Activated naive CD8-positive, alpha-beta T cell treated with anti-CD3 and anti-CD28 coated beads, Interleukin-2, amount 10 ng/mL, durations not matched to agents 7 days and 5 days (primary cell): ENCODE measurements at regions not wholly inside any gene's neighbourhood (a gene's known extent, or its start where the extent isn't known, plus 50 kb on each side); places are given as distances from the start of the nearest gene placed in this dataset.

Source experiments
- ATAC-seq: fragments of 150-1000 bp; cut with Tn5 transposase; one replicate; pipeline ENCODE4 v1.10.0; 2021; ENCODE audit warnings: low read depth, moderate library complexity
- POLR2A ChIA-PET: fragments of 350-600 bp; sonication (Branson Sonifier 250); formaldehyde crosslinking; loops from one replicate; lab custom pipeline; 2021; ENCODE audit warnings: antibody characterized with exemption; lab: Charles Lee
- DNase-seq: peaks from one replicate; pipeline ENCODE4 v3.0.0; 2021
- H3K27ac Mint-ChIP-seq: one replicate; pipeline ENCODE4 v1.8.0; 2022; ENCODE audit warnings: mild to moderate bottlenecking, mixed read lengths
- H3K27me3 Mint-ChIP-seq: one replicate; pipeline ENCODE4 v1.8.0; 2022; ENCODE audit warnings: mild to moderate bottlenecking, moderate library complexity, mixed read lengths
- H3K36me3 Mint-ChIP-seq: one replicate; pipeline ENCODE4 v1.8.0; 2021; ENCODE audit warnings: mild to moderate bottlenecking, mixed read lengths
- H3K4me1 Mint-ChIP-seq: one replicate; pipeline ENCODE4 v1.8.0; 2021; ENCODE audit warnings: mixed read lengths
- H3K4me3 Mint-ChIP-seq: one replicate; pipeline ENCODE4 v1.8.0; 2022; ENCODE audit warnings: mild to moderate bottlenecking, moderate library complexity, mixed read lengths
- H3K9me3 Mint-ChIP-seq: one replicate; pipeline ENCODE4 v1.8.0; 2021; ENCODE audit warnings: mixed read lengths

GRCh38 chr14:62213516-62213915 is 451.3 kb downstream of the SNAPC1 start:
- Mint-ChIP-seq H3K9me3 (no peaks in the 10 kb centered on the region), H3K4me3 (no peak overlapping the region), H3K36me3 (no peaks in the 10 kb centered on the region), H3K27ac (no peak overlapping the region), H3K4me1 (no peaks in the 10 kb centered on the region), H3K27me3 (no peaks in the 10 kb centered on the region)
- DNase-seq (no peak), ATAC-seq (no peak)
- POLR2A ChIA-PET = no interaction called here

GRCh38 chr14:62216121-62216520 is 453.9 kb downstream of the SNAPC1 start:
- Mint-ChIP-seq H3K9me3 (no peaks in the 10 kb centered on the region), H3K36me3 (no peaks in the 10 kb centered on the region), H3K27ac (no peak overlapping the region), H3K4me3 (no peak overlapping the region), H3K4me1 (no peaks in the 10 kb centered on the region), H3K27me3 (no peaks in the 10 kb centered on the region)
- POLR2A ChIA-PET = no interaction called here
- no peak for DNase-seq
- no peak for ATAC-seq

GRCh38 chr14:62234849-62235248 is 472.6 kb downstream of the SNAPC1 start:
- DNase-seq = no peak
- Mint-ChIP-seq H3K9me3 (peaks cover 11% of the 10 kb centered on the region), H3K4me3 (no peak overlapping the region), H3K27ac (no peak overlapping the region), H3K36me3 (no peaks in the 10 kb centered on the region), H3K4me1 (no peaks in the 10 kb centered on the region), H3K27me3 (no peaks in the 10 kb centered on the region)
- POLR2A ChIA-PET = no interaction called here
- ATAC-seq = no peak

GRCh38 chr14:62244221-62244620 is 482.0 kb downstream of the SNAPC1 start:
- H3K4me3 Mint-ChIP-seq = no peak overlapping the region
- H3K9me3 Mint-ChIP-seq = peaks cover 2% of the 10 kb centered on the region
- no peak for ATAC-seq
- DNase-seq = no peak
- no peaks in the 10 kb centered on the region for H3K36me3 Mint-ChIP-seq
- H3K27me3 Mint-ChIP-seq = peaks cover 2% of the 10 kb centered on the region
- H3K4me1 Mint-ChIP-seq = no peaks in the 10 kb centered on the region
- POLR2A ChIA-PET = no interaction called here
- no peak overlapping the region for H3K27ac Mint-ChIP-seq

GRCh38 chr14:62247266-62247665 is 485.0 kb downstream of the SNAPC1 start:
- Mint-ChIP-seq H3K27me3 (peaks cover 2% of the 10 kb centered on the region), H3K9me3 (peaks cover 2% of the 10 kb centered on the region), H3K27ac (no peak overlapping the region), H3K36me3 (no peaks in the 10 kb centered on the region), H3K4me3 (no peak overlapping the region), H3K4me1 (no peaks in the 10 kb centered on the region)
- POLR2A ChIA-PET = no interaction called here
- ATAC-seq (no peak), DNase-seq (no peak)

- POLR2A ChIA-PET = no interaction called here
- H3K27ac Mint-ChIP-seq = no peak overlapping the region
- H3K4me1 Mint-ChIP-seq = no peaks in the 10 kb centered on the region
- H3K9me3 Mint-ChIP-seq = no peaks in the 10 kb centered on the region
- ATAC-seq = no peak
- peaks cover 2% of the 10 kb centered on the region for H3K27me3 Mint-ChIP-seq
- H3K36me3 Mint-ChIP-seq = no peaks in the 10 kb centered on the region
- no peak for DNase-seq
- no peak overlapping the region for H3K4me3 Mint-ChIP-seq
These were observed 489.0 kb downstream of the SNAPC1 start for GRCh38 chr14:62251237-62251636.

- Mint-ChIP-seq H3K36me3 (no peaks in the 10 kb centered on the region), H3K27me3 (no peaks in the 10 kb centered on the region), H3K9me3 (no peaks in the 10 kb centered on the region), H3K4me1 (no peaks in the 10 kb centered on the region), H3K4me3 (no peak overlapping the region), H3K27ac (no peak overlapping the region)
- no peak for ATAC-seq
- DNase-seq = no peak
- POLR2A ChIA-PET = no interaction called here
These were observed 491.0 kb downstream of the SNAPC1 start for GRCh38 chr14:62253171-62253570.

- DNase-seq (no peak), ATAC-seq (no peak)
- Mint-ChIP-seq H3K27ac (no peak overlapping the region), H3K4me3 (no peak overlapping the region), H3K27me3 (no peaks in the 10 kb centered on the region), H3K36me3 (no peaks in the 10 kb centered on the region), H3K4me1 (no peaks in the 10 kb centered on the region), H3K9me3 (no peaks in the 10 kb centered on the region)
- POLR2A ChIA-PET = no interaction called here
These were observed 491.7 kb downstream of the SNAPC1 start for GRCh38 chr14:62253911-62254310.

- H3K4me1 Mint-ChIP-seq = no peaks in the 10 kb centered on the region
- ATAC-seq = no peak
- H3K36me3 Mint-ChIP-seq = no peaks in the 10 kb centered on the region
- no peaks in the 10 kb centered on the region for H3K9me3 Mint-ChIP-seq
- no peak for DNase-seq
- no peak overlapping the region for H3K4me3 Mint-ChIP-seq
- peaks cover 4% of the 10 kb centered on the region for H3K27me3 Mint-ChIP-seq
- H3K27ac Mint-ChIP-seq = no peak overlapping the region
- POLR2A ChIA-PET = no interaction called here
These were observed 507.0 kb downstream of the SNAPC1 start for GRCh38 chr14:62269204-62269603.

GRCh38 chr14:62270236-62270635 is 508.0 kb downstream of the SNAPC1 start:
- Mint-ChIP-seq H3K27me3 (peaks cover 4% of the 10 kb centered on the region), H3K36me3 (no peaks in the 10 kb centered on the region), H3K9me3 (no peaks in the 10 kb centered on the region), H3K4me1 (no peaks in the 10 kb centered on the region), H3K4me3 (no peak overlapping the region), H3K27ac (no peak overlapping the region)
- DNase-seq = no peak
- POLR2A ChIA-PET = no interaction called here
- ATAC-seq = no peak

GRCh38 chr14:62280366-62280765 is 518.1 kb downstream of the SNAPC1 start:
- POLR2A ChIA-PET = no interaction called here
- Mint-ChIP-seq H3K36me3 (no peaks in the 10 kb centered on the region), H3K27me3 (no peaks in the 10 kb centered on the region), H3K4me3 (no peak overlapping the region), H3K27ac (no peak overlapping the region), H3K9me3 (no peaks in the 10 kb centered on the region), H3K4me1 (no peaks in the 10 kb centered on the region)
- ATAC-seq (no peak), DNase-seq (no peak)

GRCh38 chr14:62283837-62284236 is 521.6 kb downstream of the SNAPC1 start:
- Mint-ChIP-seq H3K4me3 (no peak overlapping the region), H3K27ac (no peak overlapping the region), H3K4me1 (no peaks in the 10 kb centered on the region), H3K27me3 (no peaks in the 10 kb centered on the region), H3K9me3 (no peaks in the 10 kb centered on the region), H3K36me3 (no peaks in the 10 kb centered on the region)
- no peak for DNase-seq
- ATAC-seq = no peak
- POLR2A ChIA-PET = no interaction called here

GRCh38 chr14:62289471-62289870 is 527.3 kb downstream of the SNAPC1 start:
- Mint-ChIP-seq H3K27me3 (no peaks in the 10 kb centered on the region), H3K27ac (no peak overlapping the region), H3K9me3 (no peaks in the 10 kb centered on the region), H3K36me3 (no peaks in the 10 kb centered on the region), H3K4me3 (no peak overlapping the region), H3K4me1 (no peaks in the 10 kb centered on the region)
- DNase-seq = no peak
- POLR2A ChIA-PET = no interaction called here
- no peak for ATAC-seq

- Mint-ChIP-seq H3K4me3 (no peak overlapping the region), H3K9me3 (no peaks in the 10 kb centered on the region), H3K27me3 (no peaks in the 10 kb centered on the region), H3K27ac (no peak overlapping the region), H3K36me3 (no peaks in the 10 kb centered on the region), H3K4me1 (no peaks in the 10 kb centered on the region)
- POLR2A ChIA-PET = no interaction called here
- DNase-seq (no peak), ATAC-seq (no peak)
These were observed 538.9 kb downstream of the SNAPC1 start for GRCh38 chr14:62301080-62301479.

GRCh38 chr14:62301911-62302310 is 539.7 kb downstream of the SNAPC1 start:
- no peaks in the 10 kb centered on the region for H3K4me1 Mint-ChIP-seq
- no peak for ATAC-seq

More at GRCh38 chr14:62301911-62302310, 539.7 kb downstream of the SNAPC1 start:
- Mint-ChIP-seq H3K4me3 (no peak overlapping the region), H3K36me3 (no peaks in the 10 kb centered on the region), H3K9me3 (no peaks in the 10 kb centered on the region), H3K27me3 (no peaks in the 10 kb centered on the region), H3K27ac (no peak overlapping the region)
- DNase-seq = no peak
- POLR2A ChIA-PET = no interaction called here
